ENCODE measurements at regions not wholly inside any gene's neighbourhood (a gene's known extent, or its start where the extent isn't known, plus 50 kb on each side); places are given as distances from the start of the nearest gene placed in this dataset.

- DNase-seq, result no peak
Observed at GRCh38 chr2:226011716-226012450, 612.4 kb downstream of the NYAP2 start.

GRCh38 chr2:226002438-226002837 is 602.9 kb downstream of the NYAP2 start:
- peak; percentile 82 to 95 for DNase-seq

DNA sequence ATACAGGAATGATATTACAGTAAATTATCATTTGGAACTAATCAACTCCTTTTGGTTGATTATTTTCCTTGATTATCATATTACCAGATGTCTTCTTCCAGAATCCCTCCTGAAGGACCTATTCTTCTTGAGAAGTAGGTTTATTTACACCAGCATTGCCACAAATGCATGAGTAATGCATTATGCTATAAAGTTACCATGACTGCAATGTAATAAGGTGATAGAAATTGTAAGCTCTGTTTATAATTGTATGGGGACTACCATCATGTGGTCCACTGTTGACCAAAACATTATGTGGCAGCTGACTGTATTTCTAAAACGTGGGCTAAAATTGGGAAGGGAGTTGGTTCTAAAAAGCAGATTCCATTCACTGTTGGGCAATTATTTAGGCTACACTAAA is 602.2 kb downstream of the NYAP2 start:
- no peak for DNase-seq

DNA sequence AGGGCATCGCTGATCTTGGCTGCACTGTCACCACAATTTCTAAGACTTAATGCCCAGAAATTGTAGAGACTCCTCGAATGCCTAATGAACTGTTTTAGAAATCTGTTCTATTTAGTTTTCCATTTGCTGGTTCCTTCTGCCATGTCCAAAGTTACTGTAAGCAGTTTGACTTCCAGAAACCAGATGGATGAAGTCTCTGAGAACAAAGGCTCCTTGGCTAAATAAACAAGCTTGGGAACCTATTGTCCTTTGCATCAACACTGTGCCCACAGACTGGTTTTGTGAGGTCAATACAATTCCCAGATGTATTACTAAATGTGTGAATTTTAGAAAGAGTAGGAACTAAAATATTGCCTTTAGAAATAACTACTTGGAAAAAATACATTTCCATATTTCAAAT is 600.2 kb downstream of the NYAP2 start:
- DNase-seq, result peak in 1 of 2 donors; percentile 47

- no peak for DNase-seq
Observed at GRCh38 chr2:225998653-225999052, 599.1 kb downstream of the NYAP2 start.

GRCh38 chr2:225998116-225998515 is 598.6 kb downstream of the NYAP2 start:
- no peak for DNase-seq

- peak; percentile 42 to 56 for DNase-seq
Observed at GRCh38 chr2:225996462-225996828, 596.9 kb downstream of the NYAP2 start.

DNA sequence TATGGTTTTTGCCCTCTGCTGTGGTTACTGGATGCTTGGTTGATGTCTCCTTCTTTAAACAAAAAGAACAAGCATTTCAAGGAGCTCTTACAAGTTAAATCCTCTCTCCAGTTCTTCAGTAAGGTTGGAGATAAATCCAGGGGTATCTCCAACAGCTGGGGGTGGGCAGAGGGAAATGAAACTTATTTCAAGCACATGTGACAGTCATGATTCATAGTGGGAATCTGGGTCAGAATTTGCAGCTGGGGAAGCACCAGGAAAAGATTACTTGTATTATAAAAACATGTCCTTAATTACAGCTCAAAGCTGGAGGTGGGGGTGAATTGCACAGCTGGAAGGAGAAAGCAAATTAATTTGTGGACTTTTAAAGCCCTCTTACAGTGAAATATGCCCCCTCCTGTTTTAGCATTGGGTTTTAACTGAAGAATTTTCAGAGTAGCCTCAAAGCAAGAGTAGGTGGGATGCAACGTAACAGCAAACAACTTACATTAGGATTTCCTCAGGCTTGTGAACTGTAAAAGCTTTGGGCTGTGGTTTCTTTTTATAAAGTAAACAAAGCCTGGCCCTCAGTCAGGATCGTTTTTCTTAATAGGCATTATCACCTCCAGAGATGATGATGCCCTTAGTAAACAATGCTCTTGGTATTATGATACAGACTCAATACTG is 596.4 kb downstream of the NYAP2 start:
- DNase-seq, result peak; percentile 61 to 87

DNA sequence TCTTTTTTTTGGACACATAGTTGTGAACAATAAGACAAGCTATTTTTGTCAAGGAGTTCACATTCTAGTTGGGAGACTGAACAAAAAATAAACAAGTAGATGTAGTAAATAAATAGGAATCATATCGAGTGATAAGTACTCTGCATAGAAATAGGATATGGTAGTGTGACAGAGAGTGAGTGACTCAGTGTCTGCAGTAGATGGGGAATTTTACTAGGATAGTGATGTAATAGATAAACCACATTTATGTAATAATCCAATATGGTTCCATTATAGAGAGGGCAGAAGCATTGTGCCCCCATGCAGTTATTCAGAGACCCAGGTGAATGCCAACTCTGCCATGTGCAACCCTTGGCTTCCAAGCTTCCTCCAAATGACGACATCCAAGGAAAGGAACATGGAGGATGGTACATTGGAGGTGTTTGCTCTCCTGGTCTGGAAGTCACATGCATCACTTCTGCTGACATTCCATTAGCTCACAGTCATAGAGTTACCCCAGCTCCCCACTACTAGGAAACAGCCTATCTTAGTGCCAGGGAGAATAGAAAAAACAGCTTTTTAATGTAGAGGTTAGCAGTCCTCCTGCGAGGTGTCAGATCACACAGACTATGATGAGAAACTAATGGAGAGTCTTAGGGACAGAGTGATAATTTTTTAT is 595.4 kb downstream of the NYAP2 start:
- peak; percentile 45 to 69 for DNase-seq

GRCh38 chr2:225993430-225993829 is 593.9 kb downstream of the NYAP2 start:
- DNase-seq, result no peak

DNA sequence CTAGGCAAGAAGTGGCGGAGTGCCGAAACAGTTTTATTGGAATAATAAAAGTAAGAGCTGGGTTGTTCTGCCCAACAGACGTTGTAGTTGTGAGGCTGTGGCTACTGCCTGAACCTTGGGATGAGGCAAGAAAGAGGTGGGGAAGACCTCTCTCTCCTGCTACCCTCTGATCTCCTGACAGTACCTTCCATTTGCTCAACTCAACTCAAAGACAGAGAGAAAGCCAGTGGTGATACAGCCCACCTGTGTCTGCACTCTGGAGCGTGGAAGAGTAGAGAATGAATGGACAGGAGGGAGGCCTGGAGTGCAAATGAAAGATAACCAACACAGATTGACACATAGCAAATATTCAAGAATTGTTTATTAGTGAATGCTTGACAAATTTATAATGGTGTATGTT is 590.3 kb downstream of the NYAP2 start:
- no peak for DNase-seq

DNA sequence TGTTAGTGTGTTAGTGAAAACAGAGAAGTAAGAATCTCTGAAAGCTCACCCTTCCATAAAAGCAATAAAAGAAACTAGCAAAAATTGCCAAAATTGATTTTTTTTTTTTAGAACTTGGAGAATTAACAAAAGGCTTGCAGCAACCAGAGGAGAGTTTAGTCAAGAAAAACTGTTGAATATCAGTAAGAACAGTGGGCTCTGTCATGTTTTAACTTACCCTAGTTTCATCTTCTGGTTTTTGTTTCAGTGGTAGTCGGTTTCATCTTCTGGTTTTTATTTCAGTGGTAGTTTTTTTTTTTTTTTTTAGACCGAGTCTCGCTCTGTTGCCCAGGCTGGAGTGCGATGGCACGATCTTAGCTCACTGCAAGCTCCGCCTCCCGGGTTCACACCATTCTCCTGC is 580.9 kb downstream of the NYAP2 start:
- DNase-seq, result no peak

- DNase-seq, result no peak
Observed at GRCh38 chr2:225971433-225971832, 571.9 kb downstream of the NYAP2 start.

GRCh38 chr2:225948903-225949302 is 549.4 kb downstream of the NYAP2 start:
- no peak for DNase-seq

- no peak for DNase-seq
Observed at GRCh38 chr2:225938991-225939390, 539.5 kb downstream of the NYAP2 start.

DNA sequence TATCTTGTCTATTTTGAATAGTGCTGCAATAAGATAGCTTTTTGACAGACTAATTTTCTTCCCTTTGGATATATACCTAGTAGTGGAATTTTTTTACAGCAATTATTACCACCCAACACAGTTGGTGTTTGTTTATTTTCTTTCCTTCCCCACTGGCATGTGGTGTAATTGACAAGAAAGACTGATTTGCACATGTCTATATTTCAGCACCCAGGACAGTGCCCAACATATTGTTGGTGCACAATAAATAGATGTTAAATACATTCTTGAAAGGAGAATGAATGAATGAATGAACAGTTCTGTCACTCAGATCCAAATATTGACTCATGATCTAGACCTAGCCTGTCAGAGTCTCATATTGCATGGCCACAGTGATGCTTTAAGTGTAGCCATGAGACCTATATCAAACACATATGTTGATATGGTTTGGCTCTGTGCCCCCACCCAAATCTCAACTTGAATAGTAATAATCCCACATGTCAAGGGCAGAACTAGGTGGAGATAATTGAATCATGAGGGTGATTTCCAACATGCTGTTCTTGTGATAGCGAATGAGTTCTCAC is 538.2 kb downstream of the NYAP2 start:
- peak in 1 of 2 donors; percentile 2 for DNase-seq

DNA sequence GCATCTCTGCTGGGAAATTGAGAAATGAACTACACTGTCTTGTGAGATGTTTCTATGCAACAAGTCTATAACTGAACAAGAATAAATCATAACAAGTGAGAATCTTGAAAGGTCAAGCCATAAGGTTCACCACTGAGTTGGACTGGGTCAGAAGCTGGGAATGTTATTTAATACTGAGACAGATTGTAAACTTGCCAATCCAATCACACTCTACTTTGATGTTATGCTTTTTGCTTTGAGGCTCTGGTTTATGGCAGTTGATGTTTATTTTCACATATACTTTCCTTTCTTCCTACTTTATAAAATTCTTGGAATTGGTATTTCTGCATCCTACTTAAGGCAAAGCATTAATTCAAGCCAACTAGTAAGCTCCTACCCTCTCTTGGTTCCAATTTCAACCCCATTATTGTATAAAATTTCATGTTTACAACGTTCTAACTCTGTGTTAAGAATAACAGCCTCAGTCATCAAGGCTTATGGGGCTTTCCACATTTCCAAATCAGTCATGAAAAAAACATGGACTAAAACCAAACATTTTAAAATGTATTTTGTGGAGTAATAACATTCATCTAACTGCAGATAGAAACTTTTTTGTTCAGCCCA is 533.4 kb downstream of the NYAP2 start:
- no peak for DNase-seq

DNA sequence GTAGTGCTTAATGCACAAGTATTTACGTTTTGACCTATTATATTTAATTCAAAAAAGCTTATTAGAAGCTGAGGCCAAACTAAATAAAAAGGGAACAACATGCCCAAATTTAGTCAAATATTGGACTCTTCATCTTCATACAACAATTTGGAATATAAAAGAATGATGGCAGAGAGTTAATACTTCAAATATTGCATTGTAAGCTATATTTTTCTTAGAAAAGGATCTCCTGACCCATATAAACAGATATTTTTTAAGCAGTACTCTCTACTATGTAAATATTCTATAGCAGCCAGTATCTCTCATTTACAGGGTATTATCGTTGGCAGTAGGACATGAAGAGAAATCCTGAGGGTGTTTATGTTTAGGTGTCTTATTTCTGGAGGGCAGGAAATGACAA is 531.2 kb downstream of the NYAP2 start:
- DNase-seq, result no peak

GRCh38 chr2:225920621-225921220 is 521.2 kb downstream of the NYAP2 start:
- DNase-seq, result no peak

DNA sequence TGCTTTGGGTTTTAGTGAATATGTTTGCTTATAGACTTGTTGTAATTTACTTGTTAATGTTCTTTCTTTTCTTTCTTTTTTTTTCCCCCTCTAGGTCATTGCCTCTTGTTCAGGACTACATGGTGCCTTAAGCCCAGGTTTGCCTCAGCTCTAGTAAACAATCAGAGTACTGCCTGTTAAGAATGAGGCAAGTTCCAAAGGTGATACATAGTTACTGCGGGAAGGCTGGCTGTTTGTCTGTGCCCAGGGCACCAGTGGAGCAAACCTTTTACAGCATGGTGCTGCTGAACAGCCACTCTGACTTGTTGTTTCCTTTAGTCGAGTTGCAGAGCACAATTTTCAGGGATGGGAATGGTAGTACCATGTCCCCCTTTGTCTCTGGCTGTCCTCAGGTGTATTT is 517.2 kb downstream of the NYAP2 start:
- DNase-seq, result no peak

- DNase-seq, result no peak
Observed at GRCh38 chr2:225911019-225911418, 511.5 kb downstream of the NYAP2 start.

DNA sequence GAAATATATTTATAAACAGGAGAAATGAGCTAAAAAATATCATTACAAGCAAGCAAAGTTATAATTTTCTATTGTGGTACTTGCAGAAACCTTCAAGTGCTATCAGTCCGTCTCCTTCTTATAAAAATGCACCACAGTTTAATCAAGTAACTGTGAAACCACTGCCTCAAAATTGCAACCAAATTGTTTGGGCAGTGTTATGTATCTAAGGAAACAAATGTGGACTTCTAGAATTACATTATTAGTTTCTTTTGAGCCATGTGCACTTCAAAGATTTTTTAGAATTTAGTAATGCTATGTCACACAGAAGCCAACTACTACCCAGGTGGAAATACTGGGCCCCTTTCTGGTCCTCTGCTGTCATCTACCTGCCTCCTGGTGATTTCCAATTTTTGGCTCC is 495.6 kb downstream of the NYAP2 start:
- no peak for DNase-seq
